Lower lobe of right lung (tissue), 2 donors: ENCODE measurements at regions not wholly inside any gene's neighbourhood (a gene's known extent, or its start where the extent isn't known, plus 50 kb on each side); places are given as distances from the start of the nearest gene placed in this dataset.
A peak's percentile ranks its signal among the peaks of the same experiment; 100 is the strongest.

Experiments
- ATAC-seq, 2 donors: fragments of 200-7000 bp; cut with Tn5 transposase; one replicate each; pipeline ENCODE4 v1.9.1; 2020 to 2022; ENCODE audit warnings: mild to moderate bottlenecking in 2 of 2, moderate library complexity in 2 of 2
- DNase-seq: peaks from one replicate; pipeline ENCODE4 v3.0.0-alpha.2; 2020
- H3K27ac ChIP-seq: fragments of 200-600 bp; one replicate; pipeline ENCODE4 v1.8.0; 2022
- H3K27me3 ChIP-seq: fragments of 200-600 bp; one replicate; pipeline ENCODE4 v1.8.0; 2022; ENCODE audit warnings: low read depth
- H3K36me3 ChIP-seq: fragments of 200-600 bp; one replicate; pipeline ENCODE4 v1.8.0; 2022; ENCODE audit warnings: mild to moderate bottlenecking
- H3K4me1 ChIP-seq: fragments of 200-600 bp; one replicate; pipeline ENCODE4 v1.8.0; 2022
- H3K4me3 ChIP-seq: fragments of 200-600 bp; one replicate; pipeline ENCODE4 v1.8.0; 2022; ENCODE audit warnings: mild to moderate bottlenecking
- H3K9me3 ChIP-seq: fragments of 200-600 bp; one replicate; pipeline ENCODE4 v1.8.0; 2022
- CTCF ChIP-seq: fragments of 200-600 bp; IDR thresholded peaks from one replicate; pipeline ENCODE4 v1.8.0; 2022; ENCODE audit warnings: antibody characterized with exemption, mild to moderate bottlenecking
- intact Hi-C: fragments of 100-400 bp; cut with DNase I; formaldehyde crosslinking; loops from one replicate; pipeline ENCODE4 v1.11.0; 2022
- donor health status: DM: no; HTN: yes; CAD: no; lungs with severe emphysema.

GRCh38 chr2:195606179-195606578, 50.8 kb upstream of the SLC39A10 start:
- no peaks in the 10 kb centered on the region for H3K36me3 ChIP-seq
- H3K27me3 ChIP-seq, result no peaks in the 10 kb centered on the region
- no peak for ATAC-seq
- no peaks in the 10 kb centered on the region for H3K9me3 ChIP-seq
- intact Hi-C loops, result no loop called here
- peaks cover 7% of the 10 kb centered on the region for H3K4me1 ChIP-seq
- no peak overlapping the region for H3K4me3 ChIP-seq
- no peak overlapping the region for H3K27ac ChIP-seq
- TF ChIP-seq CTCF, result no peak
- no peak for DNase-seq

DNA sequence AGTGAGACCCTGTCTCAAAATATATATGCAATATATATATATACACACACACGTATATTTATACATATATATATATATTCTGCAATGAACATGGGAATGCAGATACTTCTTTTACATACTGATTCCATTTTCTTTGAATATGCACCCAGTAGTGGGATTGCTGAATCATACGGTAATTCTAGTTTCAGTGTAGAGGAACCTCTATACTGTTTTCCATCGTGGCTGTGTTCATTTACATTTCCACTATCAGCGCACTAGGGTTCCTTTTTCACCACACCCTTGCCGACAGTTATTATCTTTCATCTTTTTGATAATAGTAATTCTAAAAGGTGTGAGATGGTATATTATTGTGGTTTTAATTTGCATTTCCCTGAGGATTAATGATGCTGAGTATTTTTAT, 52.3 kb upstream of the SLC39A10 start:
- no peak for ATAC-seq

DNA sequence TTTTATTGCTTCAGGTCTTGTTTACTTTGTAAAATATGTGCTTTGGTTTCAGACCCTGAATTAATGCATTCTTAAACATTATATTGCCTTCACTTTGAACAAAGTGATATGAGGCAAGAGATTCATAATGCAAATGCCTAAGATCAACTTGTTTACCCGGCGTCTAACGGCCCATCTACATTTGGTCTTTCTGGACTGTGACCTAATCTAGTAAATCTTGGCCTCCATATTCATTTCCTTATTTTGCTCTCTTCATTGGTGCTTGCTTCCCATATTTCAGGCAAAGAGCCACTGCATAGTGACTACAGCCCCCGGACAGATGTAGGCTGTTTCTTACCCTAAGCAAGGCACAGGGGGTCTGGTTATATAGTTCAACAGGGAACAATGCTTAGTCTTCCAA, 53.0 kb upstream of the SLC39A10 start:
- Histone ChIP-seq H3K27me3 (no peaks in the 10 kb centered on the region), H3K27ac (no peak overlapping the region), H3K9me3 (no peaks in the 10 kb centered on the region), H3K36me3 (no peaks in the 10 kb centered on the region), H3K4me3 (no peak overlapping the region), H3K4me1 (peaks cover 11% of the 10 kb centered on the region)
- ATAC-seq, result no peak
- no peak for DNase-seq
- intact Hi-C loops, result no loop called here
- no peak for TF ChIP-seq CTCF

More for the DNA sequence above, 52.3 kb upstream of the SLC39A10 start:
- H3K4me1 ChIP-seq, result peaks cover 11% of the 10 kb centered on the region
- no peak overlapping the region for H3K4me3 ChIP-seq
- H3K36me3 ChIP-seq, result no peaks in the 10 kb centered on the region
- H3K27ac ChIP-seq, result no peak overlapping the region
- no peak for DNase-seq
- TF ChIP-seq CTCF, result no peak
- intact Hi-C loops, result no loop called here
- H3K27me3 ChIP-seq, result no peaks in the 10 kb centered on the region
- no peaks in the 10 kb centered on the region for H3K9me3 ChIP-seq

DNA sequence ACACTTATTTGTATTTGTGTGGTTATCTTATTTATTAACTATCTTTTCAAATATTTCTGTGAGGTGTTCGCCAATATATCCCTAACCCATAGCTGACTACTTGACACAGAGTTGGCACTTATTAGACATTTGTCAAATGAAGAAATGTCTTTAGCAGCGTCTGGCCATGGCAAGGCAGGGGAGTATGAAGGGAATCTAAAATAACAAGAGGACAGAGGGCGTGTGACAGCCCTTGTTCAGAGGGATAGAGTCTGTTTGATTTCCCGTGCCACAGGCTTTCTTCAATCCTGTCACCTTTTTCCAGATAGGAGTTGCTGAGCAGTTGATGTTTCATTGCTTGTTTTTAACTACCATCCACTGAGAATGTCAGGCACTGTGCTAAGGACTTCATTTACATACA, 53.6 kb upstream of the SLC39A10 start:
- intact Hi-C loops, result no loop called here
- H3K4me3 ChIP-seq, result no peak overlapping the region
- DNase-seq (no peak), ATAC-seq (no peak)
- H3K9me3 ChIP-seq, result no peaks in the 10 kb centered on the region
- peaks cover 11% of the 10 kb centered on the region for H3K4me1 ChIP-seq
- H3K36me3 ChIP-seq, result no peaks in the 10 kb centered on the region
- no peak for TF ChIP-seq CTCF
- no peak overlapping the region for H3K27ac ChIP-seq
- H3K27me3 ChIP-seq, result no peaks in the 10 kb centered on the region

DNA sequence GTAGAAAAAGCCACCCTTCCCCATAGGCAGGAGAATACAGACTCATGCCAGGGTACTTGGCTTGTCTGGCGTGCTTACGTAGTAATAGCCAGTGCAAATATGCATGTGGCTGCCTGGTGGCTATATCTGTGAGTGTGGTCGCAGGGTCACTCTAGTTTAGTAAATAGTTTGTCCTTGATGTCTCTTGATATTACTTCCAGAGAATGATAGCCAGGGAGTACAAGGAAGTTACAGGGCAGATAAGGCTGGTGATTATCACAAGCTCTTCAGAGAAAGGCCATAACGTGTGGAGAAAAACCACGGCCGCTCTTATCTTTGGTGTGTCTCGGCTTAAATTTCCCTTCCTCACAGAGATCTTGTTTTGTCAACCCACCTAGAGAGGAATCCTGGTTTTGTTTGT, 54.3 kb upstream of the SLC39A10 start:
- DNase-seq (no peak), ATAC-seq (no peak)
- TF ChIP-seq CTCF, result no peak
- H3K4me1 ChIP-seq, result peaks cover 11% of the 10 kb centered on the region
- no peaks in the 10 kb centered on the region for H3K9me3 ChIP-seq
- H3K36me3 ChIP-seq, result no peaks in the 10 kb centered on the region
- H3K4me3 ChIP-seq, result no peak overlapping the region
- H3K27me3 ChIP-seq, result no peaks in the 10 kb centered on the region
- intact Hi-C loops, result no loop called here
- H3K27ac ChIP-seq, result no peak overlapping the region

DNA sequence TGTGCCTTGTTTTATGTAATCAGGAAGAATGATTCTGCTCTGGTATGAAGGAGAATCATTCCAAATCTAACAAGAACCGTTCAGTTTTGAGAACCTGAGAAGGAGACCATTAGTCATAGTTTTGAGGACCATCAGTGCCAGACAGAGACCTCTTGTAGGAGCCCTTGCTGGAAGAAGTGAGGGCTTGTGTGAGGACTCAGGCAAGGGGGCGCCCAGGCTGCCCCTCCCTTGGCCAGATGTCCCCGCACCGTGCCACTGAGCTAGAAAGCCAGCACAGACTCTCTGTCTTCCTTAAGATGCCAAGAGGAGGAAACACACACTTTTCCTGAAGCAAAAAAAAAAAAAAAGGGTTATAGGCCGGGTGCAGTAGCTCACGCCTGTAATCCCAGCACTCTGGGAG, 55.7 kb upstream of the SLC39A10 start:
- Histone ChIP-seq H3K36me3 (no peaks in the 10 kb centered on the region), H3K9me3 (no peaks in the 10 kb centered on the region), H3K27me3 (no peaks in the 10 kb centered on the region), H3K4me1 (peaks cover 11% of the 10 kb centered on the region), H3K4me3 (no peak overlapping the region), H3K27ac (peak overlapping the region; percentile 8)
- ATAC-seq (peak; percentile 78 to 82), DNase-seq (no peak)
- no peak for TF ChIP-seq CTCF
- intact Hi-C loops, result no loop called here
